D721Med (cell line): ENCODE measurements at regions not wholly inside any gene's neighbourhood (a gene's known extent, or its start where the extent isn't known, plus 50 kb on each side); places are given as distances from the start of the nearest gene placed in this dataset.

Experiments
- DNase-seq: peaks from one replicate; pipeline ENCODE4 v3.0.0; 2011; ENCODE audit warnings: low spot score; ENCODE audit not compliant: insufficient read length
- FAIRE-seq: peaks from 2 replicates; lab custom pipeline; 2011; peaks lifted over from hg19 to GRCh38; lab: Jason Lieb, UNC
- CTCF ChIP-seq: IDR thresholded peaks from 2 replicates; pipeline ENCODE4 v1.5.1; 2012; ENCODE audit warnings: mild to moderate bottlenecking, control low read depth; ENCODE audit not compliant: insufficient read depth; ENCODE audit errors: missing control alignments

GRCh38 chr10:111953949-111954348 lies 229.6 kb downstream of the GPAM start:
- FAIRE-seq (no peak), DNase-seq (no peak)
- no peak for TF ChIP-seq CTCF

GRCh38 chr10:111954386-111954785 lies 229.2 kb downstream of the GPAM start:
- no peak for TF ChIP-seq CTCF
- FAIRE-seq = no peak

GRCh38 chr10:111956841-111957240 lies 226.7 kb downstream of the GPAM start:
- no peak for TF ChIP-seq CTCF

More at GRCh38 chr10:111954386-111954785, 229.2 kb downstream of the GPAM start:
- DNase-seq = no peak

GRCh38 chr10:111962951-111963350 lies 220.6 kb downstream of the GPAM start:
- DNase-seq (no peak), FAIRE-seq (no peak)
- no peak for TF ChIP-seq CTCF

More at GRCh38 chr10:111956841-111957240, 226.7 kb downstream of the GPAM start:
- FAIRE-seq (no peak), DNase-seq (no peak)

GRCh38 chr10:111967116-111967515 lies 216.4 kb downstream of the GPAM start:
- DNase-seq (no peak), FAIRE-seq (no peak)
- no peak for TF ChIP-seq CTCF

GRCh38 chr10:111967547-111967946 lies 216.0 kb downstream of the GPAM start:
- DNase-seq = no peak
- TF ChIP-seq CTCF = no peak
- no peak for FAIRE-seq

- no peak for TF ChIP-seq CTCF
- DNase-seq = no peak
Observed at GRCh38 chr10:111968647-111969046, 214.9 kb downstream of the GPAM start.

More at GRCh38 chr10:111968647-111969046, 214.9 kb downstream of the GPAM start:
- no peak for FAIRE-seq
